ENCODE measurements at regions not wholly inside any gene's neighbourhood (a gene's known extent, or its start where the extent isn't known, plus 50 kb on each side); places are given as distances from the start of the nearest gene placed in this dataset.

GRCh38 chr12:67211494-67211893, 57.7 kb upstream of the CAND1 start:
- H3K9me3 ChIP-seq (ENCODE audit: control insufficient read depth, insufficient read depth, low read depth, low read length): no peaks in the 10 kb centered on the region
- ChIA-PET POLR2A (no interaction called here), CTCF (no interaction called here)
- TF ChIP-seq ZNF596 (tag by site-specific recombination; IDR thresholded peaks at IDR 0.05) (no peak), REST (tag by site-specific recombination; IDR thresholded peaks at IDR 0.05) (no peak), KLF17 (tag by site-specific recombination; IDR thresholded peaks at IDR 0.05) (no peak), ZNF433 (tag by site-specific recombination; IDR thresholded peaks at IDR 0.05; ENCODE audit: low read depth) (no peak), SCRT1 (tag by site-specific recombination; IDR thresholded peaks at IDR 0.05; ENCODE audit: borderline replicate concordance) (no peak), ZNF2 (tag by site-specific recombination; IDR thresholded peaks at IDR 0.05) (no peak), KLF7 (tag by site-specific recombination; IDR thresholded peaks at IDR 0.05; ENCODE audit: borderline replicate concordance) (no peak), ZBTB7A (tag by site-specific recombination; IDR thresholded peaks at IDR 0.05; ENCODE audit: low read depth) (no peak), ZSCAN16 (tag by site-specific recombination; IDR thresholded peaks at IDR 0.05) (no peak), RBAK (tag by site-specific recombination; IDR thresholded peaks at IDR 0.05) (no peak)
- TF ChIP-seq, protein P1, sequence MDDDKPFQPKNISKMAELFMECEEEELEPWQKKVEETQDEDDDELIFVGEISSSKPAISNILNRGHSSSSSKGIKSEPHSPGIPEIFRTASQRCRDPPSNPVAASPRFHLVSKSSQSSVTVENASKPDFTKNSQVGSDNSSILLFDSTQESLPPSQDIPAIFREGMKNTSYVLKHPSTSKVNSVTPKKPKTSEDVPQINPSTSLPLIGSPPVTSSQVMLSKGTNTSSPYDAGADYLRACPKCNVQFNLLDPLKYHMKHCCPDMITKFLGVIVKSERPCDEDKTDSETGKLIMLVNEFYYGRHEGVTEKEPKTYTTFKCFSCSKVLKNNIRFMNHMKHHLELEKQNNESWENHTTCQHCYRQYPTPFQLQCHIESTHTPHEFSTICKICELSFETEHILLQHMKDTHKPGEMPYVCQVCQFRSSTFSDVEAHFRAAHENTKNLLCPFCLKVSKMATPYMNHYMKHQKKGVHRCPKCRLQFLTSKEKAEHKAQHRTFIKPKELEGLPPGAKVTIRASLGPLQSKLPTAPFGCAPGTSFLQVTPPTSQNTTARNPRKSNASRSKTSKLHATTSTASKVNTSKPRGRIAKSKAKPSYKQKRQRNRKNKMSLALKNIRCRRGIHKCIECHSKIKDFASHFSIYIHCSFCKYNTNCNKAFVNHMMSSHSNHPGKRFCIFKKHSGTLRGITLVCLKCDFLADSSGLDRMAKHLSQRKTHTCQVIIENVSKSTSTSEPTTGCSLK (tag by site-specific recombination; IDR thresholded peaks at IDR 0.05): no peak
- H3K27ac ChIP-seq (ENCODE audit: extremely low read depth, low read depth, low read length): no peak overlapping the region
- no peaks in the 10 kb centered on the region for H3K36me3 ChIP-seq (ENCODE audit: control insufficient read depth in 2 of 2, insufficient read depth in 1 of 2, low read length in 2 of 2)
- no peaks in the 10 kb centered on the region for H3K4me1 ChIP-seq (ENCODE audit: control insufficient read depth, insufficient read depth, low read length)
- no peak overlapping the region for H3K4me3 ChIP-seq (ENCODE audit: low read depth, low read length)

DNA sequence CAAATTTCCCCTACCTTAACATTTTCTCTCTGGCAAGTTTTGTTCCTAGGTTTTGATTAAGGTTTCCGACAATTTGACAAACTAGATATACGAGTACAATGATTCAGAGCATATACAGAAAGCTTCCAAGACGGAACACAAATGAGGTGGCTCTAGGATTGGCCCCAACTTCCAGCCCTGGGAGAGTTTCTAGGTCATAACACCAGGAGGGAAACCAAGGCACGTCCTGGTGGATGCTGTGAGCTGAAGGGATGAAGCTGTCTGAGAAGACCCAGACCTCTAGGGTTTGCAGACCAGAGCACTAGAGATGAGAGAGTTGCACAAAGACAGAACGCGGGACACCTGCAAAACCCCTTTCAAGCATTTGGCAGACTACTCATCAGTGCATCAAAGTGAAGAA, 51.5 kb upstream of the CAND1 start:
- POLR2A ChIA-PET: no interaction called here
- CTCF ChIA-PET: no interaction called here
- H3K4me1 ChIP-seq (ENCODE audit: control insufficient read depth, insufficient read depth, low read length): no peaks in the 10 kb centered on the region
- no peaks in the 10 kb centered on the region for H3K36me3 ChIP-seq (ENCODE audit: control insufficient read depth in 2 of 2, insufficient read depth in 1 of 2, low read length in 2 of 2)
- H3K27ac ChIP-seq (ENCODE audit: extremely low read depth, low read depth, low read length): no peak overlapping the region
- no peaks in the 10 kb centered on the region for H3K9me3 ChIP-seq (ENCODE audit: control insufficient read depth, insufficient read depth, low read depth, low read length)
- no peak overlapping the region for H3K4me3 ChIP-seq (ENCODE audit: low read depth, low read length)
- TF ChIP-seq KLF1 (tag by site-specific recombination; IDR thresholded peaks at IDR 0.05): no peak
- no peak for TF ChIP-seq TSHZ1 (tag by site-specific recombination; IDR thresholded peaks at IDR 0.05; ENCODE audit: borderline replicate concordance)
- TF ChIP-seq ZSCAN5A (tag by site-specific recombination; IDR thresholded peaks at IDR 0.05): no peak
- TF ChIP-seq, protein P2, sequence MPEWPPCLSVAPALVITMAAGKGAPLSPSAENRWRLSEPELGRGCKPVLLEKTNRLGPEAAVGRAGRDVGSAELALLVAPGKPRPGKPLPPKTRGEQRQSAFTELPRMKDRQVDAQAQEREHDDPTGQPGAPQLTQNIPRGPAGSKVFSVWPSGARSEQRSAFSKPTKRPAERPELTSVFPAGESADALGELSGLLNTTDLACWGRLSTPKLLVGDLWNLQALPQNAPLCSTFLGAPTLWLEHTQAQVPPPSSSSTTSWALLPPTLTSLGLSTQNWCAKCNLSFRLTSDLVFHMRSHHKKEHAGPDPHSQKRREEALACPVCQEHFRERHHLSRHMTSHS (tag by site-specific recombination; IDR thresholded peaks at IDR 0.05): no peak
- no peak for TF ChIP-seq KLF9 (tag by site-specific recombination; IDR thresholded peaks at IDR 0.05; ENCODE audit: low read depth)
- no peak for TF ChIP-seq ZNF670 (tag by site-specific recombination; IDR thresholded peaks at IDR 0.05; ENCODE audit: low read depth)
- TF ChIP-seq, protein P3, sequence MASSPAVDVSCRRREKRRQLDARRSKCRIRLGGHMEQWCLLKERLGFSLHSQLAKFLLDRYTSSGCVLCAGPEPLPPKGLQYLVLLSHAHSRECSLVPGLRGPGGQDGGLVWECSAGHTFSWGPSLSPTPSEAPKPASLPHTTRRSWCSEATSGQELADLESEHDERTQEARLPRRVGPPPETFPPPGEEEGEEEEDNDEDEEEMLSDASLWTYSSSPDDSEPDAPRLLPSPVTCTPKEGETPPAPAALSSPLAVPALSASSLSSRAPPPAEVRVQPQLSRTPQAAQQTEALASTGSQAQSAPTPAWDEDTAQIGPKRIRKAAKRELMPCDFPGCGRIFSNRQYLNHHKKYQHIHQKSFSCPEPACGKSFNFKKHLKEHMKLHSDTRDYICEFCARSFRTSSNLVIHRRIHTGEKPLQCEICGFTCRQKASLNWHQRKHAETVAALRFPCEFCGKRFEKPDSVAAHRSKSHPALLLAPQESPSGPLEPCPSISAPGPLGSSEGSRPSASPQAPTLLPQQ (tag by site-specific recombination; IDR thresholded peaks at IDR 0.05): no peak
- no peak for TF ChIP-seq ZFP3 (tag by site-specific recombination; IDR thresholded peaks at IDR 0.05; ENCODE audit: low read depth)
- TF ChIP-seq, protein P4, sequence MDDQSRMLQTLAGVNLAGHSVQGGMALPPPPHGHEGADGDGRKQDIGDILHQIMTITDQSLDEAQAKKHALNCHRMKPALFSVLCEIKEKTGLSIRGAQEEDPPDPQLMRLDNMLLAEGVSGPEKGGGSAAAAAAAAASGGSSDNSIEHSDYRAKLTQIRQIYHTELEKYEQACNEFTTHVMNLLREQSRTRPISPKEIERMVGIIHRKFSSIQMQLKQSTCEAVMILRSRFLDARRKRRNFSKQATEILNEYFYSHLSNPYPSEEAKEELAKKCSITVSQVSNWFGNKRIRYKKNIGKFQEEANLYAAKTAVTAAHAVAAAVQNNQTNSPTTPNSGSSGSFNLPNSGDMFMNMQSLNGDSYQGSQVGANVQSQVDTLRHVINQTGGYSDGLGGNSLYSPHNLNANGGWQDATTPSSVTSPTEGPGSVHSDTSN (CRISPR knock-in tag; IDR thresholded peaks at IDR 0.05): no peak
